DND-41 (cell line): ENCODE measurements at regions not wholly inside any gene's neighbourhood (a gene's known extent, or its start where the extent isn't known, plus 50 kb on each side); places are given as distances from the start of the nearest gene placed in this dataset.

Experiments
- ATAC-seq: fragments of 200-7000 bp; cut with Tn5 transposase; 3 replicates; pipeline ENCODE4 v1.9.1; 2021; ENCODE audit warnings: low read depth; ENCODE audit not compliant: insufficient read depth
- DNase-seq: peaks from one replicate; pipeline ENCODE4 v3.0.0-alpha.2; 2020
- H2AFZ ChIP-seq: 2 replicates; pipeline ENCODE4 v1.6.0; 2012; ENCODE audit warnings: low read depth, low read length
- H3K27ac ChIP-seq: 2 replicates; pipeline ENCODE4 v1.5.1; 2012; ENCODE audit warnings: low read length, inconsistent platforms
- H3K27me3 ChIP-seq: fragments of 200-600 bp; sonication (generic); 2 replicates; pipeline ENCODE4 v1.6.0; 2012; ENCODE audit warnings: low read length, mild to moderate bottlenecking, inconsistent platforms; ENCODE audit not compliant: insufficient read depth, poor library complexity
- H3K36me3 ChIP-seq: 2 replicates; pipeline ENCODE4 v1.5.1; 2012; ENCODE audit warnings: low read length, inconsistent platforms; ENCODE audit not compliant: insufficient read depth
- H3K4me1 ChIP-seq: 2 replicates; pipeline ENCODE4 v1.5.1; 2012; ENCODE audit warnings: mild to moderate bottlenecking, low read length; ENCODE audit not compliant: insufficient read depth
- H3K4me2 ChIP-seq: 2 replicates; pipeline ENCODE4 v1.6.0; 2012; ENCODE audit warnings: mild to moderate bottlenecking, moderate library complexity, low read length, inconsistent platforms; ENCODE audit not compliant: insufficient read depth
- H3K4me3 ChIP-seq, 2 experiments: fragments of 200-600 bp in 1 of 2; shearing (Covaris generic) in 1 of 2; 2 replicates each; pipeline ENCODE4 v1.5.1; 2012 to 2016; ENCODE audit warnings: inconsistent platforms in 2 of 2, low read length in 2 of 2, mild to moderate bottlenecking in 2 of 2, low read depth in 1 of 2, moderate library complexity in 1 of 2
- H3K79me2 ChIP-seq: 2 replicates; pipeline ENCODE4 v1.6.0; 2012; ENCODE audit warnings: low read length, inconsistent platforms; ENCODE audit not compliant: insufficient read depth
- H3K9ac ChIP-seq: 2 replicates; pipeline ENCODE4 v1.6.0; 2012; ENCODE audit warnings: low read depth, mild to moderate bottlenecking, inconsistent platforms, low read length, moderate library complexity
- H3K9me3 ChIP-seq: 2 replicates; pipeline ENCODE4 v1.5.1; 2012; ENCODE audit warnings: low read length, moderate library complexity, mild to moderate bottlenecking, inconsistent platforms; ENCODE audit not compliant: insufficient read depth, severe bottlenecking
- H4K20me1 ChIP-seq: 2 replicates; pipeline ENCODE4 v1.6.0; 2012; ENCODE audit warnings: low read length; ENCODE audit not compliant: insufficient read depth
- CTCF ChIP-seq: IDR thresholded peaks from 2 replicates; pipeline ENCODE4 v1.5.1; 2012; ENCODE audit warnings: borderline replicate concordance, low read length, moderate library complexity, mild to moderate bottlenecking; ENCODE audit not compliant: poor library complexity, severe bottlenecking; ENCODE audit errors: extremely low read depth
- EZH2 ChIP-seq: IDR thresholded peaks from 3 replicates; pipeline ENCODE4 v1.6.1; 2012; ENCODE audit warnings: borderline replicate concordance, low read depth, mild to moderate bottlenecking, moderate library complexity, low read length, inconsistent platforms; ENCODE audit not compliant: severe bottlenecking

GRCh38 chr17:54007855-54008254, 185.1 kb downstream of the KIF2B start:
- H3K9ac ChIP-seq = no peak overlapping the region
- no peak for DNase-seq
- no peak overlapping the region for H3K27ac ChIP-seq
- H3K27me3 ChIP-seq = no peaks in the 10 kb centered on the region
- no peak overlapping the region for H3K4me3 ChIP-seq
- H3K9me3 ChIP-seq = no peaks in the 10 kb centered on the region
- no peak for ATAC-seq
- no peaks in the 10 kb centered on the region for H3K4me1 ChIP-seq
- no peak overlapping the region for H2AFZ ChIP-seq
- TF ChIP-seq EZH2 (no peak), CTCF (no peak)
- no peaks in the 10 kb centered on the region for H3K79me2 ChIP-seq
- H3K36me3 ChIP-seq = no peaks in the 10 kb centered on the region
- no peaks in the 10 kb centered on the region for H4K20me1 ChIP-seq
- no peak overlapping the region for H3K4me2 ChIP-seq

- ATAC-seq (no peak), DNase-seq (no peak)
- Histone ChIP-seq H3K4me1 (no peaks in the 10 kb centered on the region), H3K36me3 (no peaks in the 10 kb centered on the region), H3K4me3 (no peak overlapping the region), H3K27me3 (no peaks in the 10 kb centered on the region), H4K20me1 (no peaks in the 10 kb centered on the region), H3K79me2 (no peaks in the 10 kb centered on the region), H3K9me3 (no peaks in the 10 kb centered on the region), H3K4me2 (no peak overlapping the region), H3K27ac (no peak overlapping the region), H2AFZ (no peak overlapping the region), H3K9ac (no peak overlapping the region)
- TF ChIP-seq CTCF (no peak), EZH2 (no peak)
These were observed 186.8 kb downstream of the KIF2B start for GRCh38 chr17:54009502-54009901.

DNA sequence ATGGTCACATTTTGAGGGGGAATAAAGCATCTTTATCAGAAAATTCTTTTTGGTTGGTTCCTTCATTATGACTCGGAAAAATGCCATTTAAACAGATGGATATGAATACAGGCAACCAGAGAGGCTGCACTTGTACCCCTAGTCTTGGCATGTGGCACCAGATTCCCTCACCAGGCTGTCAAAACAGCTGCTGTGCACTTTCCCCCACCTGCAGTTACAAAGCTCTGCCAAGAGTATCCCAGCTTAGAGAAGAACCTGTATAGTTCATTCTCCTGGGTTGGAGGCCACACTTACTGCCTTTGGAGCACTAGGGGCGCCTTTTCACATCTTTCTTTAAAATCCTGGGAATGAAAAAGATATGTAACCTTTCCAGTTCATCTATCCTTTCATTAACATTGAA, 190.3 kb downstream of the KIF2B start:
- H3K4me1 ChIP-seq = no peaks in the 10 kb centered on the region
- H3K9me3 ChIP-seq = no peaks in the 10 kb centered on the region
- TF ChIP-seq EZH2 = no peak
- TF ChIP-seq CTCF = no peak
- no peaks in the 10 kb centered on the region for H4K20me1 ChIP-seq
- no peak overlapping the region for H3K4me3 ChIP-seq
- H2AFZ ChIP-seq = no peak overlapping the region
- no peaks in the 10 kb centered on the region for H3K36me3 ChIP-seq
- H3K27ac ChIP-seq = no peak overlapping the region
- no peaks in the 10 kb centered on the region for H3K27me3 ChIP-seq
- no peak overlapping the region for H3K9ac ChIP-seq
- no peaks in the 10 kb centered on the region for H3K79me2 ChIP-seq
- H3K4me2 ChIP-seq = no peak overlapping the region
- DNase-seq (no peak), ATAC-seq (no peak)

- Histone ChIP-seq H3K9me3 (no peaks in the 10 kb centered on the region), H3K4me2 (no peak overlapping the region), H3K4me3 (no peak overlapping the region), H3K79me2 (no peaks in the 10 kb centered on the region), H3K4me1 (no peaks in the 10 kb centered on the region), H3K27me3 (no peaks in the 10 kb centered on the region), H3K27ac (no peak overlapping the region), H2AFZ (no peak overlapping the region), H4K20me1 (no peaks in the 10 kb centered on the region), H3K36me3 (no peaks in the 10 kb centered on the region), H3K9ac (no peak overlapping the region)
- no peak for ATAC-seq
- DNase-seq = no peak
- TF ChIP-seq CTCF (no peak), EZH2 (no peak)
These were observed 193.0 kb downstream of the KIF2B start for GRCh38 chr17:54015734-54016133.
